WI38 (cell line): ENCODE measurements at regions not wholly inside any gene's neighbourhood (a gene's known extent, or its start where the extent isn't known, plus 50 kb on each side); places are given as distances from the start of the nearest gene placed in this dataset.

Experiments used
- H3K4me3 ChIP-seq: 2 replicates; pipeline ENCODE4 v1.5.1; 2011; ENCODE audit warnings: low read depth, mild to moderate bottlenecking, control low read depth, low read length
- CTCF ChIP-seq: IDR thresholded peaks from 2 replicates; pipeline ENCODE4 v1.5.1; 2012; ENCODE audit warnings: low read depth, mild to moderate bottlenecking, control low read depth, low read length

GRCh38 chr6:22024973-22025467 is 271.8 kb downstream of the PRL start:
- H3K4me3 ChIP-seq, result no peak overlapping the region

GRCh38 chr6:22025468-22026163 is 271.2 kb downstream of the PRL start:
- TF ChIP-seq CTCF, result no peak
- no peak overlapping the region for H3K4me3 ChIP-seq

More at GRCh38 chr6:22024973-22025467, 271.8 kb downstream of the PRL start:
- no peak for TF ChIP-seq CTCF

- H3K4me3 ChIP-seq, result no peak overlapping the region
Measured at GRCh38 chr6:22026164-22026678, 270.6 kb downstream of the PRL start.

GRCh38 chr6:22027040-22027725 is 269.7 kb downstream of the PRL start:
- no peak for TF ChIP-seq CTCF
- no peak overlapping the region for H3K4me3 ChIP-seq

More at GRCh38 chr6:22026164-22026678, 270.6 kb downstream of the PRL start:
- TF ChIP-seq CTCF, result no peak

GRCh38 chr6:22028403-22029090 is 268.3 kb downstream of the PRL start:
- no peak for TF ChIP-seq CTCF
- no peak overlapping the region for H3K4me3 ChIP-seq

- no peak overlapping the region for H3K4me3 ChIP-seq
- no peak for TF ChIP-seq CTCF
Measured at GRCh38 chr6:22029171-22029570, 267.7 kb downstream of the PRL start.
